ENCODE measurements at regions not wholly inside any gene's neighbourhood (a gene's known extent, or its start where the extent isn't known, plus 50 kb on each side); places are given as distances from the start of the nearest gene placed in this dataset.

DNA sequence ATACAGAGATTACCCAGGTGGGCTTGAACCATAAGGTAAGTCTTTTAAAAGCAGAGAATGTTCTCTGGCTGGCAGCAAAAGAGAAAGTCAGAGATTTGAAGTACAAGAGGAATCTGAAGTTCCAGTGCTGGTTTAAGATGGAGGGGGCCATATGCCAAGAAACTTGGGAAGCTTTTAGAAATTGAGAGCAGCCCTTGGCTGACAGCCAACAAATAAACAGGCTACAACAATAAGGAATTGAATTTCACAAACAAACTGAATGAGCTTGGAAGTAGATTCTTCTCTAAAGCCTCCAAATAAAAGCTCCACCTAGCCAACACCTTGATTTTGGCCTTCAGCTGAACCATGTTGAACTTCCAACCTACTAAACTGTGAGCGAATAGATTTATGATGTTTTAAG is 85.7 kb downstream of the TRIM42 start:
- Histone ChIP-seq H3K9ac (no peak overlapping the region), H3K36me3 (no peaks in the 10 kb centered on the region), H3K4me3 (no peak overlapping the region), H3K4me1 (peaks cover 0 to 5% (median 0%) of the 10 kb centered on the region in 10 experiments; a peak in 1 of 20 replicates), H3K9me3 (replicated peaks in 1 of 11) (no peaks in the 10 kb centered on the region), H3K27me3 (no peaks in the 10 kb centered on the region), H3K4me2 (no peak overlapping the region), H4K20me1 (no peaks in the 10 kb centered on the region), H3K27ac (no peak overlapping the region)
- no peak for TF ChIP-seq Cebpa-rat (IDR thresholded peaks at IDR 0.05)

DNA sequence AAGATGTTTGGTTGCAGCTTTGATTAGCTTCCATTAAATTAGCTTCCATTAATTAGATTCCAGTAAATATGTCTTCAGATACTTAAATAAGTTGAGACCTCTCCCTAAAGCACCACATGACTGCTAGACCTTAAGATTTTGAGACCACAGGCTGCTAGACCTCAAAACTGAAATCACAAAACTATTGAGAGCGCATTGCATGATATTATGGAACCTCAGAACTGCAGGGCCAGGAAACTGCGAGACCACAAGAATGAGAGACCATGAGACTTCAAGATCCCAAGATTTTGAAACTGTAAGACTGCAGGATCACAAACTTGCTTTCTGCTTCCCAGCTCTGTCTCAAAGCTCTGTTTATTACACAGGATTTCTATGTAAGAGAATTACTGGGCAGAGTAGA is 87.4 kb downstream of the TRIM42 start:
- H3K4me2 ChIP-seq = no peak overlapping the region
- no peaks in the 10 kb centered on the region for H3K36me3 ChIP-seq
- TF ChIP-seq Cebpa-rat (IDR thresholded peaks at IDR 0.05) = no peak
- no peak overlapping the region for H3K27ac ChIP-seq
- H3K4me3 ChIP-seq = no peak overlapping the region
- no peaks in the 10 kb centered on the region for H4K20me1 ChIP-seq
- H3K9me3 ChIP-seq (replicated peaks in 1 of 11) = no peaks in the 10 kb centered on the region
- H3K9ac ChIP-seq = no peak overlapping the region
- no peaks in the 10 kb centered on the region for H3K27me3 ChIP-seq
- H3K4me1 ChIP-seq = peaks cover 0 to 5% (median 0%) of the 10 kb centered on the region in 10 experiments; a peak in 5 of 20 replicates

DNA sequence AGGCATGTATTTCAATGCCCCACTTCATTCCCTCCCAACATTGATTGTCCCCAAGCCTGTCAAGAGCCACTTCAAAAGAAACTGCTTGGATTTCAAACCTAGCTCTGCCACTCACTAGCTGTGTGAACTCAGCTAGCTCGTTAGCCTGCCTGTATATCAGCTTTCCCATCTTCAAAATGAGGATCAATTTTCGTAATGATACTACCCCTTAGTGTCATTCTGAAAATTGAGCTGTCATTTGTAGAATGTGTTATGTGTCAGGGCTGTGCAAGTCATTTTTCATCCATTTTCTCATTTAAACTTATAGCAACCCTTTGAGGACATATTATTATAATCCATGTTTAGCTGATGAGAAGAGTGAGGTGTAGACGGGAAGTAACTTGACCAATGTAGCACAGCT is 88.6 kb downstream of the TRIM42 start:
- no peaks in the 10 kb centered on the region for H4K20me1 ChIP-seq
- H3K27ac ChIP-seq = no peak overlapping the region
- no peaks in the 10 kb centered on the region for H3K27me3 ChIP-seq
- no peak for TF ChIP-seq Cebpa-rat (IDR thresholded peaks at IDR 0.05)
- peaks cover 0 to 15% (median 0%) of the 10 kb centered on the region in 10 experiments; a peak in 8 of 20 replicates for H3K4me1 ChIP-seq
- no peak overlapping the region for H3K4me2 ChIP-seq
- H3K36me3 ChIP-seq = no peaks in the 10 kb centered on the region
- H3K4me3 ChIP-seq = no peak overlapping the region
- no peak overlapping the region for H3K9ac ChIP-seq
- H3K9me3 ChIP-seq (replicated peaks in 1 of 11) = no peaks in the 10 kb centered on the region

DNA sequence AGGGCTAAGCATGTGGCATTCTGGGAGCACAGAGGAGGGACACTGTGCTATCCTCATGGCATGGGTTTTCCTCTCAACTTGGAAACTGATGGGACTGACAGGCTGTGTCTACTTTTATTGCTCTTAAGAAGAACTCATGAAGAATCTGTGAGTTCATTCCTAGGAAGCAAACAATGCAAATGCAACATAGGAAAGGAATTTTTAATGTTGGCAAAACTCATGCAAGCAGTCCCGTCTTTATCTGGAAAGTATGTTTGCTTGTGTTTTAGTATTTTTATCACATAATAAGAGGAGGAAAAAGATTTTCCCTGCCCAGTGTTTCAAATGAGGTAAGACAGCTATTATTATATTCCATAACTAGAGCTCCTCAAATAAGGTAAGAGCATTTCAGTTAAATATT is 89.7 kb downstream of the TRIM42 start:
- no peak for TF ChIP-seq Cebpa-rat (IDR thresholded peaks at IDR 0.05)

DNA sequence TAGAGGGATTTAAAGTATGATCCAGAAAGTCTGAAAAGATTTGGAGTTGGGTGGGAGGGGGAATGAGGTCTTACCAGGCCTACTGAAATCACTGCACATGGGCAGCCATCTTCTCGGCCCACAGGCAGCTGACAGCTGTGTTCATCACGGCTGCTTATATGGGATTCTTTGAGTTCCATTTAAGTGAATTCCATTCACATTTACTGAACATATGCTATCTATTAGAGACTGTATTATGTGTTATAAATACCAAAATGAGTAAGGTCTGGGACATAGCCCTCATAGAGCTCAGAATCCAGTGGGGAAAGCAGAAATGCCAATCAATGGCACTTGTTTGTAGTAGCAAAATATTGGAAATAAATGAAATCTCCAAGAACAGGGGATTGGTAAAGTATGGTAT is 91.1 kb downstream of the TRIM42 start:
- Histone ChIP-seq H3K4me2 (no peak overlapping the region), H3K27me3 (no peaks in the 10 kb centered on the region), H3K36me3 (no peaks in the 10 kb centered on the region), H3K4me1 (peaks cover 0 to 17% (median 7%) of the 10 kb centered on the region in 10 experiments; a peak in 12 of 20 replicates), H3K4me3 (no peak overlapping the region), H3K9me3 (replicated peaks in 1 of 11) (0 out of 22 replicates have a peak, but pooled peaks cover 0 to 2% (median 0%) of the 10 kb centered on the region in 11 experiments), H4K20me1 (no peaks in the 10 kb centered on the region), H3K27ac (no peak overlapping the region), H3K9ac (no peak overlapping the region)
- no peak for TF ChIP-seq Cebpa-rat (IDR thresholded peaks at IDR 0.05)

More for the DNA sequence above, 89.7 kb downstream of the TRIM42 start:
- Histone ChIP-seq H3K27ac (no peak overlapping the region), H3K4me3 (no peak overlapping the region), H3K27me3 (no peaks in the 10 kb centered on the region), H3K36me3 (no peaks in the 10 kb centered on the region), H3K9me3 (replicated peaks in 1 of 11) (no peaks in the 10 kb centered on the region), H4K20me1 (no peaks in the 10 kb centered on the region), H3K9ac (no peak overlapping the region), H3K4me1 (peaks cover 0 to 17% (median 0%) of the 10 kb centered on the region in 10 experiments; a peak in 8 of 20 replicates), H3K4me2 (no peak overlapping the region)

DNA sequence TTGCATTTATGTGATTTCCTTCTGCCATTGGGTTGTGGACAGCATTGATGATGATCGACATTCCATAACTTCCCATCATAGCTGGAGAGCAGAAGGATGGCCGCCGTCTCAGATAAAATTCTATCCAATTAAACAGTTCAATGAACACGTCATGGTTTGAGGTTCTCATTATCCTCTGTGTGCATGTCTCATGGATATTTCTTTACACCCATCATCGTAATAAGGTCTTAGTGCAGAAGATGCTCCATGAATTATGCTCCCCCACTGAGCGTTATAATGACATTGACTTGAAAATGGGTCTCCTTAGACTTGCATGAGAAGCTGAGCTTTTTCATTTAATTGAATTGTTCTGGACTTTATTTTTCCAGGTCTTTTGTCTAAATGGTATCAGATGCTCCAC is 92.1 kb downstream of the TRIM42 start:
- peaks cover 4 to 11% (median 6%) of the 10 kb centered on the region in 11 experiments; a peak in 20 of 22 replicates for H3K9me3 ChIP-seq (replicated peaks in 1 of 11)
- H3K36me3 ChIP-seq = no peaks in the 10 kb centered on the region
- H3K4me3 ChIP-seq = no peak overlapping the region
- H3K27ac ChIP-seq = no peak overlapping the region
- H3K9ac ChIP-seq = no peak overlapping the region
- H3K4me2 ChIP-seq = peak overlapping the region in 1 of 11 experiments; percentile 49; a peak in 1 of 22 replicates
- no peak for TF ChIP-seq Cebpa-rat (IDR thresholded peaks at IDR 0.05)
- H3K27me3 ChIP-seq = no peaks in the 10 kb centered on the region
- peaks cover 0 to 17% (median 7%) of the 10 kb centered on the region in 10 experiments; a peak in 12 of 20 replicates for H3K4me1 ChIP-seq
- no peaks in the 10 kb centered on the region for H4K20me1 ChIP-seq

DNA sequence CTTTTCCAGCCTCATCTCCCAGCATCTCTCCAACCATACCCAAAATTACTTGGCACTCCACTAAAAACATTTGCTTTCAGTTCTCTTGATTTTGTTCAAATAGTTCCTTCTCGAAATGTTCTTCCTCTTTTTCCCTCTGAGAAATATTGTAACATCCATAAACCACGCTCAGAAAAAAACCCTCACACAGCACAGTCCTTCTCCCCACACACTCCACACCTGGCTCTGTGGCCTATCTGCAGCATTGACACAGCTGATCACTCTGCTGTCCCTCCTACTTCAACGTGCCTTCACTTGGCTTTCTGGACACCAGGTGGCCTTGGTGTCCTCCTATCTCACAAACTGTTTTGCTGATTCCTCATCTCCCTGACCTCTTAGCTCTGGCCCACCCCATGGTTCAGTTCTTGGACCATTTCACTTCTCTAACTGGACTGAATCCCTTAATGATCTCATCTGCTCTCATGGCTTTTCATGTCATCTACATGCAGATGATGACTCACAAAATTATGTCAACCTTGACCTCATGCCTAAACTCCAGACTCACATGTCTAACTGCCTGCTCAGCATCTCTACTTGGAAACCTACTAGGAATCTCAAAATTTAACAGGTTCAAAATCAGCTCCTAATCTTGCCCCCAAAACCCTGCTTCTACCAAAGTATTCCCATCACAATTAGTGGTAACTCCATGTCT is 93.3 kb downstream of the TRIM42 start:
- H3K4me3 ChIP-seq = no peak overlapping the region
- no peak for TF ChIP-seq Cebpa-rat (IDR thresholded peaks at IDR 0.05)
- peaks cover 16 to 23% (median 17%) of the 10 kb centered on the region in 11 experiments for H3K9me3 ChIP-seq (replicated peaks in 1 of 11)
- peaks cover 0 to 17% (median 7%) of the 10 kb centered on the region in 10 experiments; a peak in 11 of 20 replicates for H3K4me1 ChIP-seq
- H3K27me3 ChIP-seq = no peaks in the 10 kb centered on the region
- H4K20me1 ChIP-seq = no peaks in the 10 kb centered on the region
- H3K9ac ChIP-seq = no peak overlapping the region
- H3K36me3 ChIP-seq = no peaks in the 10 kb centered on the region
- H3K4me2 ChIP-seq = peak overlapping the region in 4 of 11 experiments; percentile 10 to 53 (median 31); a peak in 5 of 22 replicates
- 0 out of 22 replicates have a peak overlapping the region, but pooled peaks of 2 of the 11 experiments have one; percentile 4 to 23 for H3K27ac ChIP-seq

DNA sequence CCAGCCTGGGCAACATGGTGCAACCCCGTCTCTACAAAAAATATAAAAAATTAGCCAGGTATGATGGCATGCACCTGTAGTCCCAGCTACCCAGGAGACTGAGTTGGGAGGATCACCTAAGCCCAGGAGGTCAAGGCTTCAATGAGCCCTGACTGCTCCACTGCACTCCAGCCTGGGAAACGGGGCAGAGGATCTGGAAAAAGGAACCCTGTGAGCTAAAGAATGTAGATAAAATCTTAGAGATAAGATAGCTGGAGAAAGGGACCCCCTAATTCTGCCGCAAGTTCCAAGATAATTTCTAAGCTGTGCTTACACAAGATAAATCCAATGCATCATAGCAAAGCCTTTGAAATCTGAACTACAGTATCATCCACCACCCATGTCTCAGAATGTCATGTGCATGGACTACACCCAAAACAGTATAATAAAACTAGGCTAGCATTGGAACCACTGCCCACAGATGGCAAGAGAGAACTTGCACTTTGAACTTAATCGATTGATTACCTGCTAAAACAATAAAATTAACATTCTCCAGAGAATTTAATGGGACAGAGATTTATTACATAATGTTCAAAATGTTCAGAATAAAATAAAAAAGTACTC is 99.9 kb downstream of the TRIM42 start:
- Histone ChIP-seq H3K4me2 (no peak overlapping the region), H3K36me3 (no peaks in the 10 kb centered on the region), H4K20me1 (no peaks in the 10 kb centered on the region), H3K27ac (no peak overlapping the region), H3K9me3 (replicated peaks in 1 of 11) (peaks cover 19 to 31% (median 22%) of the 10 kb centered on the region in 11 experiments), H3K9ac (no peak overlapping the region), H3K27me3 (no peaks in the 10 kb centered on the region), H3K4me3 (no peak overlapping the region), H3K4me1 (peaks cover 0 to 8% (median 0%) of the 10 kb centered on the region in 10 experiments; a peak in 5 of 20 replicates)
- no peak for TF ChIP-seq Cebpa-rat (IDR thresholded peaks at IDR 0.05)

DNA sequence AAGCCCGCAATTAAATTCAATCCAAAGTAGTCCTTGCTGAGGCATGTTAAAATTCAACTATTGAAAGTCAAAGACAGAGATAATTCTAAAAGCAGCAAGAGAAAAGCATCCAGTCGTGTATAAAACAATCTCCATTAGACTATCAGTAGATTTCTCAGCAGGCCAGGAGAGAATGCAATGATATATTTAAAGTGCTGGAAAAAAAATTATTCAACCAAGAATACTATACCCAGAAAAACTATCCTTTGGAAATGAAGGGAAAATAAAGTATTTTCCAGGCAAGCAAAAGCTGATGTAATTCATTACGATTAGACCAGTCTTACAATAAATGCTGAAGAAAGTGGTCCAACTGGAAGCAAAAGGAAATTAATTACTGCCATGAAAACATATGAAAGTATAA is 113.5 kb downstream of the TRIM42 start:
- Histone ChIP-seq H3K27ac (no peak overlapping the region), H3K9me3 (replicated peaks in 1 of 11) (peaks cover 14 to 21% (median 19%) of the 10 kb centered on the region in 11 experiments), H3K36me3 (no peaks in the 10 kb centered on the region), H3K9ac (no peak overlapping the region), H3K4me3 (no peak overlapping the region), H3K27me3 (no peaks in the 10 kb centered on the region), H3K4me2 (no peak overlapping the region), H4K20me1 (no peaks in the 10 kb centered on the region), H3K4me1 (no peaks in the 10 kb centered on the region)
- no peak for TF ChIP-seq Cebpa-rat (IDR thresholded peaks at IDR 0.05)
